Stomach (tissue), 4 donors: ENCODE measurements at regions not wholly inside any gene's neighbourhood (a gene's known extent, or its start where the extent isn't known, plus 50 kb on each side); places are given as distances from the start of the nearest gene placed in this dataset.

Experiments
- POLR2AphosphoS5 ChIP-seq, 3 donors: sonication (generic); formaldehyde crosslinking; IDR thresholded peaks; one replicate each; pipeline ENCODE4 v1.6.1; 2016; ENCODE audit warnings: antibody characterized with exemption in 3 of 3
- TF ChIP-seq, protein P1 (sequence below), 7 experiments: fragments of 450-650 bp in 4 of 7; fragments of 200-600 bp in 3 of 7; sonication (generic) in 3 of 7; IDR thresholded peaks; one replicate each; pipeline ENCODE4 v1.5.1; 2016 to 2019; ENCODE audit warnings: antibody characterized with exemption in 7 of 7, control low read depth in 2 of 7, mild to moderate bottlenecking in 1 of 7

DNA sequence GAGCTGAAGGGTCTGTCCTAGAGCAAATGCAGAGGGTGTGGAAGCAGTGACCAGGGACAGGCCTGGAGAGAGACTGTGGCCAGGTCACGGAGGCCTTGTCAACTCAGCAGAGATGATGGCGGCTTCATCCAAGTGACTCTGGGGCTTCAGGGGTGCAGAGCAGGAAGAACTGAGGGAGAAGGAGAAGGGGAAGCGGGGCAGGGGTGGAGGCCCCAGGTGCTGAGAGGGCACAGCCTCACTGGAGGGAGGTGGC lies 299.1 kb downstream of the ZNF536 start:
- no peak for TF ChIP-seq POLR2AphosphoS5 (IDR thresholded peaks at IDR 0.05)
- TF ChIP-seq, protein P1, sequence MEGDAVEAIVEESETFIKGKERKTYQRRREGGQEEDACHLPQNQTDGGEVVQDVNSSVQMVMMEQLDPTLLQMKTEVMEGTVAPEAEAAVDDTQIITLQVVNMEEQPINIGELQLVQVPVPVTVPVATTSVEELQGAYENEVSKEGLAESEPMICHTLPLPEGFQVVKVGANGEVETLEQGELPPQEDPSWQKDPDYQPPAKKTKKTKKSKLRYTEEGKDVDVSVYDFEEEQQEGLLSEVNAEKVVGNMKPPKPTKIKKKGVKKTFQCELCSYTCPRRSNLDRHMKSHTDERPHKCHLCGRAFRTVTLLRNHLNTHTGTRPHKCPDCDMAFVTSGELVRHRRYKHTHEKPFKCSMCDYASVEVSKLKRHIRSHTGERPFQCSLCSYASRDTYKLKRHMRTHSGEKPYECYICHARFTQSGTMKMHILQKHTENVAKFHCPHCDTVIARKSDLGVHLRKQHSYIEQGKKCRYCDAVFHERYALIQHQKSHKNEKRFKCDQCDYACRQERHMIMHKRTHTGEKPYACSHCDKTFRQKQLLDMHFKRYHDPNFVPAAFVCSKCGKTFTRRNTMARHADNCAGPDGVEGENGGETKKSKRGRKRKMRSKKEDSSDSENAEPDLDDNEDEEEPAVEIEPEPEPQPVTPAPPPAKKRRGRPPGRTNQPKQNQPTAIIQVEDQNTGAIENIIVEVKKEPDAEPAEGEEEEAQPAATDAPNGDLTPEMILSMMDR (IDR thresholded peaks at IDR 0.05), result no peak
